22Rv1 (cell line): ENCODE measurements at regions not wholly inside any gene's neighbourhood (a gene's known extent, or its start where the extent isn't known, plus 50 kb on each side); places are given as distances from the start of the nearest gene placed in this dataset.

ENCODE experiments used
- H3K27ac ChIP-seq: fragments of 450-650 bp; 2 replicates; pipeline ENCODE4 v1.5.1; 2017
- ZFX ChIP-seq: fragments of 450-650 bp; IDR thresholded peaks from 2 replicates; pipeline ENCODE4 v1.6.1; 2017; ENCODE audit warnings: antibody characterized with exemption, borderline replicate concordance
- TF ChIP-seq, protein P1 (sequence below): fragments of 450-650 bp; IDR thresholded peaks from 2 replicates; pipeline ENCODE4 v1.5.1; 2017; ENCODE audit warnings: mild to moderate bottlenecking

GRCh38 chrX:23612846-23613245, 54.4 kb upstream of the PRDX4 start:
- TF ChIP-seq, protein P1, sequence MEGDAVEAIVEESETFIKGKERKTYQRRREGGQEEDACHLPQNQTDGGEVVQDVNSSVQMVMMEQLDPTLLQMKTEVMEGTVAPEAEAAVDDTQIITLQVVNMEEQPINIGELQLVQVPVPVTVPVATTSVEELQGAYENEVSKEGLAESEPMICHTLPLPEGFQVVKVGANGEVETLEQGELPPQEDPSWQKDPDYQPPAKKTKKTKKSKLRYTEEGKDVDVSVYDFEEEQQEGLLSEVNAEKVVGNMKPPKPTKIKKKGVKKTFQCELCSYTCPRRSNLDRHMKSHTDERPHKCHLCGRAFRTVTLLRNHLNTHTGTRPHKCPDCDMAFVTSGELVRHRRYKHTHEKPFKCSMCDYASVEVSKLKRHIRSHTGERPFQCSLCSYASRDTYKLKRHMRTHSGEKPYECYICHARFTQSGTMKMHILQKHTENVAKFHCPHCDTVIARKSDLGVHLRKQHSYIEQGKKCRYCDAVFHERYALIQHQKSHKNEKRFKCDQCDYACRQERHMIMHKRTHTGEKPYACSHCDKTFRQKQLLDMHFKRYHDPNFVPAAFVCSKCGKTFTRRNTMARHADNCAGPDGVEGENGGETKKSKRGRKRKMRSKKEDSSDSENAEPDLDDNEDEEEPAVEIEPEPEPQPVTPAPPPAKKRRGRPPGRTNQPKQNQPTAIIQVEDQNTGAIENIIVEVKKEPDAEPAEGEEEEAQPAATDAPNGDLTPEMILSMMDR: no peak
- TF ChIP-seq ZFX: no peak
- no peak overlapping the region for H3K27ac ChIP-seq

DNA sequence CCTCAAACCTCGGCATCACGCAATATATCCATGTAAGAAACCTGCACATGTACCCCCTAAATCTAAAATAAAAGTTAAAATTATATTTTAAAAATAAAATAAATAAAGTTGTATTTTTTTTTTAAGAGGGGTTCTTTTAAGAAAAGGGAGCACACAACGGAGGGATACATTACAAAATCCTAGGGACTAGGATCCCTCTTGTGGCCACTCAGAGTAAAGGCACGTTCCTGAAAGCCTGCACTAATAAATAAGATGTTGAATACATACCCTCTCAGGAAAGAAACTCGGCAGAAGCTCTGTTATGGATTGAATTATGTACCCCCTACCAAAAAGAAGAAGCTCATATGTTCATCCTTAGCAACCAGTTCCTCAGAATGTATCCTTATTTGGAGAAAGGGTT, 50.9 kb upstream of the PRDX4 start:
- TF ChIP-seq ZFX: no peak
- TF ChIP-seq, protein P1: peak; percentile 59
- H3K27ac ChIP-seq: no peak overlapping the region
